Adipocyte (in vitro differentiated cells): ENCODE measurements at regions not wholly inside any gene's neighbourhood (a gene's known extent, or its start where the extent isn't known, plus 50 kb on each side); places are given as distances from the start of the nearest gene placed in this dataset.

Experiments used
- DNase-seq: peaks from one replicate; pipeline ENCODE4 v3.0.0-alpha.2; 2015; ENCODE audit warnings: low read depth
- H3K27me3 ChIP-seq: replicated peaks from 2 replicates; pipeline ENCODE4 v1.7.0; 2013; ENCODE audit warnings: mild to moderate bottlenecking, low read length, moderate library complexity; ENCODE audit not compliant: control insufficient read depth, insufficient read depth
- H3K36me3 ChIP-seq: 2 replicates; pipeline ENCODE4 v1.7.0; 2013; ENCODE audit warnings: low read length, mild to moderate bottlenecking, moderate library complexity; ENCODE audit not compliant: control insufficient read depth, insufficient read depth, severe bottlenecking
- H3K4me1 ChIP-seq: 2 replicates; pipeline ENCODE4 v1.7.0; 2013; ENCODE audit warnings: mild to moderate bottlenecking, low read length, moderate library complexity; ENCODE audit not compliant: control insufficient read depth, insufficient read depth
- H3K4me3 ChIP-seq: 2 replicates; pipeline ENCODE4 v1.7.0; 2013; ENCODE audit warnings: mild to moderate bottlenecking, low read length, moderate library complexity
- H3K9ac ChIP-seq: 2 replicates; pipeline ENCODE4 v1.7.0; 2013; ENCODE audit warnings: mild to moderate bottlenecking, low read length, moderate library complexity
- H3K9me3 ChIP-seq: 2 replicates; pipeline ENCODE4 v1.7.0; 2013; ENCODE audit warnings: mild to moderate bottlenecking, low read length, moderate library complexity; ENCODE audit not compliant: control insufficient read depth

GRCh38 chr3:190912736-190913135 lies 50.2 kb upstream of the GMNC start:
- no peaks in the 10 kb centered on the region for H3K36me3 ChIP-seq
- no peaks in the 10 kb centered on the region for H3K9me3 ChIP-seq
- no peak overlapping the region for H3K4me3 ChIP-seq
- DNase-seq: no peak
- no peaks in the 10 kb centered on the region for H3K4me1 ChIP-seq
- no peaks in the 10 kb centered on the region for H3K27me3 ChIP-seq
- no peak overlapping the region for H3K9ac ChIP-seq
